SK-N-SH (cell line): ENCODE measurements at regions not wholly inside any gene's neighbourhood (a gene's known extent, or its start where the extent isn't known, plus 50 kb on each side); places are given as distances from the start of the nearest gene placed in this dataset.

Experiments used
- EP300 ChIP-seq, 2 experiments: IDR thresholded peaks; 2 replicates each; pipeline versions ENCODE4 v1.4.0 to v1.6.1; 2012; ENCODE audit warnings: borderline replicate concordance in 1 of 2, low read depth in 1 of 2, low read length in 1 of 2
- EZH2phosphoT487 ChIP-seq: fragments of 200-600 bp; sonication (generic); IDR thresholded peaks from 2 replicates; pipeline ENCODE4 v1.6.1; 2017; ENCODE audit warnings: low read depth, mixed run types, mild to moderate bottlenecking, antibody characterized with exemption, moderate library complexity, borderline replicate concordance
- GABPA ChIP-seq: IDR thresholded peaks from 2 replicates; pipeline ENCODE4 v1.4.0; 2012; ENCODE audit warnings: low read depth, mild to moderate bottlenecking
- NFIC ChIP-seq: IDR thresholded peaks from 2 replicates; pipeline ENCODE4 v1.4.0; 2012; ENCODE audit warnings: borderline replicate concordance
- POLR2AphosphoS5 ChIP-seq: IDR thresholded peaks from 2 replicates; pipeline ENCODE4 v1.6.1; 2012; ENCODE audit warnings: low read depth, low read length
- RFX5 ChIP-seq: IDR thresholded peaks from 2 replicates; pipeline ENCODE4 v1.6.1; 2012; ENCODE audit warnings: mild to moderate bottlenecking, improper control_type of control experiment, low read length
- TEAD4 ChIP-seq: IDR thresholded peaks from 2 replicates; pipeline ENCODE4 v1.4.0; 2012; ENCODE audit warnings: mild to moderate bottlenecking, borderline replicate concordance; ENCODE audit not compliant: insufficient read depth
- TF ChIP-seq, protein P1 (sequence below): fragments of 200-600 bp; sonication (generic); IDR thresholded peaks from 2 replicates; pipeline ENCODE4 v1.6.1; 2017; ENCODE audit warnings: antibody characterized with exemption, mild to moderate bottlenecking, moderate library complexity
- TF ChIP-seq, protein P2 (sequence below): IDR thresholded peaks from 2 replicates; pipeline ENCODE4 v1.4.0; 2012; ENCODE audit warnings: low read depth

DNA sequence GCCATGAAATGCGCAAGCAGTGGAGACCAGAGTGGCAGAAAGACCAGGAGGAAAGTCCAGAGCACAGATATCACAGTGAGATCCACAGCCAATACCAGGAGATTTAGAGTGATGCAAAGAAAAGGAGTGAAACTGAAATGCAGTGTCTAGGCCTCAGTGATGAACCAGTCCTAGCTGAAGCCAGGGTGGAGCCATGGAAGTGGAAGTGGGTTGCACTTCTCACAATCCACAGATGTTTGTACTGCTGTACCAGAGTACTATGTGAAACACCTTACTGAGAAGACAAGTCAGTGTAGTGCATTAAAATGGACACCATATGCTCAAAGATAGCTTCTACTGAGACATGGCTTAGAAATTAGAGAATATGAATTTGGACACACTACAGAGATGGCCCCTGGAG, 403.3 kb downstream of the HNRNPD start:
- TF ChIP-seq, protein P1, sequence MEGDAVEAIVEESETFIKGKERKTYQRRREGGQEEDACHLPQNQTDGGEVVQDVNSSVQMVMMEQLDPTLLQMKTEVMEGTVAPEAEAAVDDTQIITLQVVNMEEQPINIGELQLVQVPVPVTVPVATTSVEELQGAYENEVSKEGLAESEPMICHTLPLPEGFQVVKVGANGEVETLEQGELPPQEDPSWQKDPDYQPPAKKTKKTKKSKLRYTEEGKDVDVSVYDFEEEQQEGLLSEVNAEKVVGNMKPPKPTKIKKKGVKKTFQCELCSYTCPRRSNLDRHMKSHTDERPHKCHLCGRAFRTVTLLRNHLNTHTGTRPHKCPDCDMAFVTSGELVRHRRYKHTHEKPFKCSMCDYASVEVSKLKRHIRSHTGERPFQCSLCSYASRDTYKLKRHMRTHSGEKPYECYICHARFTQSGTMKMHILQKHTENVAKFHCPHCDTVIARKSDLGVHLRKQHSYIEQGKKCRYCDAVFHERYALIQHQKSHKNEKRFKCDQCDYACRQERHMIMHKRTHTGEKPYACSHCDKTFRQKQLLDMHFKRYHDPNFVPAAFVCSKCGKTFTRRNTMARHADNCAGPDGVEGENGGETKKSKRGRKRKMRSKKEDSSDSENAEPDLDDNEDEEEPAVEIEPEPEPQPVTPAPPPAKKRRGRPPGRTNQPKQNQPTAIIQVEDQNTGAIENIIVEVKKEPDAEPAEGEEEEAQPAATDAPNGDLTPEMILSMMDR, result no peak
- TF ChIP-seq EP300 (IDR thresholded peaks at IDR 0.05; ENCODE audit: borderline replicate concordance in 1 of 2, low read depth in 1 of 2, low read length in 1 of 2) (no peak), NFIC (no peak), TEAD4 (no peak), POLR2AphosphoS5 (no peak), RFX5 (no peak), EZH2phosphoT487 (no peak), GABPA (no peak)
- TF ChIP-seq, protein P2, sequence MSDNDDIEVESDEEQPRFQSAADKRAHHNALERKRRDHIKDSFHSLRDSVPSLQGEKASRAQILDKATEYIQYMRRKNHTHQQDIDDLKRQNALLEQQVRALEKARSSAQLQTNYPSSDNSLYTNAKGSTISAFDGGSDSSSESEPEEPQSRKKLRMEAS, result no peak
